Stimulated activated effector memory CD8-positive, alpha-beta T cell treated with anti-CD3 and anti-CD28 coated beads, Interleukin-12 subunit alpha, Interleukin-12 subunit beta, amount 100 ng/mL, for 72 hours (primary cell): ENCODE measurements at regions not wholly inside any gene's neighbourhood (a gene's known extent, or its start where the extent isn't known, plus 50 kb on each side); places are given as distances from the start of the nearest gene placed in this dataset.

ENCODE experiments used
- ATAC-seq: fragments of 150-1000 bp; cut with Tn5 transposase; 2 replicates; pipeline ENCODE4 v1.10.0; 2021
- DNase-seq, 2 donors: peaks; one replicate each; pipeline ENCODE4 v3.0.0; 2021 to 2022; ENCODE audit warnings: low spot score in 2 of 2
- H3K27ac Mint-ChIP-seq: one replicate; pipeline ENCODE4 v1.8.0; 2022; ENCODE audit warnings: mild to moderate bottlenecking, mixed read lengths
- H3K36me3 Mint-ChIP-seq: one replicate; pipeline ENCODE4 v1.8.0; 2022; ENCODE audit warnings: mild to moderate bottlenecking, mixed read lengths
- H3K4me1 Mint-ChIP-seq: one replicate; pipeline ENCODE4 v1.8.0; 2022; ENCODE audit warnings: mixed read lengths
- H3K4me3 Mint-ChIP-seq: one replicate; pipeline ENCODE4 v1.8.0; 2022; ENCODE audit warnings: mild to moderate bottlenecking, mixed read lengths
- H3K9me3 Mint-ChIP-seq: one replicate; pipeline ENCODE4 v1.8.0; 2022; ENCODE audit warnings: mixed read lengths

GRCh38 chr18:56333839-56334238 is 304.6 kb downstream of the TXNL1 start:
- ATAC-seq (no peak), DNase-seq (no peak)
- H3K4me3 Mint-ChIP-seq, result no peak overlapping the region
- H3K27ac Mint-ChIP-seq, result no peak overlapping the region
- no peaks in the 10 kb centered on the region for H3K36me3 Mint-ChIP-seq
- no peaks in the 10 kb centered on the region for H3K4me1 Mint-ChIP-seq
- no peaks in the 10 kb centered on the region for H3K9me3 Mint-ChIP-seq

- H3K36me3 Mint-ChIP-seq, result no peaks in the 10 kb centered on the region
- no peaks in the 10 kb centered on the region for H3K9me3 Mint-ChIP-seq
- no peak overlapping the region for H3K4me3 Mint-ChIP-seq
- no peaks in the 10 kb centered on the region for H3K4me1 Mint-ChIP-seq
- ATAC-seq (no peak), DNase-seq (no peak)
- no peak overlapping the region for H3K27ac Mint-ChIP-seq
These were observed 305.2 kb downstream of the TXNL1 start for GRCh38 chr18:56333146-56333545.

- Mint-ChIP-seq H3K4me1 (no peaks in the 10 kb centered on the region), H3K4me3 (no peak overlapping the region), H3K27ac (no peak overlapping the region), H3K36me3 (no peaks in the 10 kb centered on the region), H3K9me3 (no peaks in the 10 kb centered on the region)
- ATAC-seq (no peak), DNase-seq (no peak)
These were observed 306.0 kb downstream of the TXNL1 start for GRCh38 chr18:56332371-56332770.

- Mint-ChIP-seq H3K36me3 (no peaks in the 10 kb centered on the region), H3K4me1 (no peaks in the 10 kb centered on the region), H3K4me3 (no peak overlapping the region), H3K9me3 (no peaks in the 10 kb centered on the region), H3K27ac (no peak overlapping the region)
- DNase-seq, result no peak
- ATAC-seq, result no peak
These were observed 307.9 kb downstream of the TXNL1 start for GRCh38 chr18:56330366-56331110.

- Mint-ChIP-seq H3K36me3 (no peaks in the 10 kb centered on the region), H3K27ac (no peak overlapping the region), H3K4me3 (no peak overlapping the region), H3K4me1 (no peaks in the 10 kb centered on the region), H3K9me3 (no peaks in the 10 kb centered on the region)
- ATAC-seq, result no peak
- DNase-seq, result no peak
These were observed 308.9 kb downstream of the TXNL1 start for GRCh38 chr18:56329536-56329935.

GRCh38 chr18:56327191-56327885 is 311.1 kb downstream of the TXNL1 start:
- Mint-ChIP-seq H3K4me3 (no peak overlapping the region), H3K9me3 (no peaks in the 10 kb centered on the region), H3K27ac (no peak overlapping the region), H3K36me3 (no peaks in the 10 kb centered on the region), H3K4me1 (no peaks in the 10 kb centered on the region)
- no peak for DNase-seq
- no peak for ATAC-seq

GRCh38 chr18:56326336-56327072 is 311.9 kb downstream of the TXNL1 start:
- ATAC-seq (no peak), DNase-seq (no peak)
- no peaks in the 10 kb centered on the region for H3K9me3 Mint-ChIP-seq
- no peak overlapping the region for H3K27ac Mint-ChIP-seq
- H3K36me3 Mint-ChIP-seq, result no peaks in the 10 kb centered on the region
- H3K4me3 Mint-ChIP-seq, result no peak overlapping the region
- H3K4me1 Mint-ChIP-seq, result no peaks in the 10 kb centered on the region

- Mint-ChIP-seq H3K4me3 (no peak overlapping the region), H3K4me1 (no peaks in the 10 kb centered on the region), H3K27ac (no peak overlapping the region), H3K9me3 (no peaks in the 10 kb centered on the region), H3K36me3 (no peaks in the 10 kb centered on the region)
- ATAC-seq, result no peak
- no peak for DNase-seq
These were observed 314.7 kb downstream of the TXNL1 start for GRCh38 chr18:56323673-56324072.

- no peak for DNase-seq
- Mint-ChIP-seq H3K27ac (no peak overlapping the region), H3K4me1 (no peaks in the 10 kb centered on the region), H3K9me3 (no peaks in the 10 kb centered on the region), H3K36me3 (no peaks in the 10 kb centered on the region), H3K4me3 (no peak overlapping the region)
- no peak for ATAC-seq
These were observed 316.0 kb downstream of the TXNL1 start for GRCh38 chr18:56322406-56322805.

GRCh38 chr18:56321470-56321869 is 316.9 kb downstream of the TXNL1 start:
- DNase-seq (no peak), ATAC-seq (no peak)
- H3K4me3 Mint-ChIP-seq, result no peak overlapping the region
- no peaks in the 10 kb centered on the region for H3K9me3 Mint-ChIP-seq
- H3K36me3 Mint-ChIP-seq, result no peaks in the 10 kb centered on the region
- no peaks in the 10 kb centered on the region for H3K4me1 Mint-ChIP-seq
- no peak overlapping the region for H3K27ac Mint-ChIP-seq

GRCh38 chr18:56319953-56320352 is 318.4 kb downstream of the TXNL1 start:
- Mint-ChIP-seq H3K4me1 (no peaks in the 10 kb centered on the region), H3K9me3 (no peaks in the 10 kb centered on the region), H3K4me3 (no peak overlapping the region), H3K36me3 (no peaks in the 10 kb centered on the region), H3K27ac (no peak overlapping the region)
- ATAC-seq (no peak), DNase-seq (no peak)

GRCh38 chr18:56316727-56317126 is 321.7 kb downstream of the TXNL1 start:
- DNase-seq (no peak), ATAC-seq (no peak)
- Mint-ChIP-seq H3K9me3 (no peaks in the 10 kb centered on the region), H3K36me3 (no peaks in the 10 kb centered on the region), H3K27ac (no peak overlapping the region), H3K4me3 (no peak overlapping the region), H3K4me1 (no peaks in the 10 kb centered on the region)

- H3K36me3 Mint-ChIP-seq, result no peaks in the 10 kb centered on the region
- ATAC-seq (no peak), DNase-seq (no peak)
- no peak overlapping the region for H3K27ac Mint-ChIP-seq
- no peaks in the 10 kb centered on the region for H3K9me3 Mint-ChIP-seq
- no peak overlapping the region for H3K4me3 Mint-ChIP-seq
- H3K4me1 Mint-ChIP-seq, result no peaks in the 10 kb centered on the region
These were observed 323.0 kb downstream of the TXNL1 start for GRCh38 chr18:56315363-56315762.

GRCh38 chr18:56314396-56314795 is 324.0 kb downstream of the TXNL1 start:
- Mint-ChIP-seq H3K36me3 (no peaks in the 10 kb centered on the region), H3K27ac (no peak overlapping the region), H3K9me3 (no peaks in the 10 kb centered on the region), H3K4me3 (no peak overlapping the region), H3K4me1 (no peaks in the 10 kb centered on the region)
- no peak for ATAC-seq
- DNase-seq, result no peak

- Mint-ChIP-seq H3K36me3 (no peaks in the 10 kb centered on the region), H3K4me1 (no peaks in the 10 kb centered on the region), H3K27ac (no peak overlapping the region), H3K9me3 (no peaks in the 10 kb centered on the region), H3K4me3 (no peak overlapping the region)
- ATAC-seq, result no peak
- no peak for DNase-seq
These were observed 325.6 kb downstream of the TXNL1 start for GRCh38 chr18:56312551-56313335.
